ENCODE measurements at regions not wholly inside any gene's neighbourhood (a gene's known extent, or its start where the extent isn't known, plus 50 kb on each side); places are given as distances from the start of the nearest gene placed in this dataset.

- no peak for TF ChIP-seq ZNF600 (tag by site-specific recombination; IDR thresholded peaks at IDR 0.05)
- no peak for TF ChIP-seq ZNF354C (tag by site-specific recombination; IDR thresholded peaks at IDR 0.05; ENCODE audit: borderline replicate concordance, low read depth)
- TF ChIP-seq YY1 (tag by site-specific recombination; IDR thresholded peaks at IDR 0.05) = no peak
- TF ChIP-seq, protein P1, sequence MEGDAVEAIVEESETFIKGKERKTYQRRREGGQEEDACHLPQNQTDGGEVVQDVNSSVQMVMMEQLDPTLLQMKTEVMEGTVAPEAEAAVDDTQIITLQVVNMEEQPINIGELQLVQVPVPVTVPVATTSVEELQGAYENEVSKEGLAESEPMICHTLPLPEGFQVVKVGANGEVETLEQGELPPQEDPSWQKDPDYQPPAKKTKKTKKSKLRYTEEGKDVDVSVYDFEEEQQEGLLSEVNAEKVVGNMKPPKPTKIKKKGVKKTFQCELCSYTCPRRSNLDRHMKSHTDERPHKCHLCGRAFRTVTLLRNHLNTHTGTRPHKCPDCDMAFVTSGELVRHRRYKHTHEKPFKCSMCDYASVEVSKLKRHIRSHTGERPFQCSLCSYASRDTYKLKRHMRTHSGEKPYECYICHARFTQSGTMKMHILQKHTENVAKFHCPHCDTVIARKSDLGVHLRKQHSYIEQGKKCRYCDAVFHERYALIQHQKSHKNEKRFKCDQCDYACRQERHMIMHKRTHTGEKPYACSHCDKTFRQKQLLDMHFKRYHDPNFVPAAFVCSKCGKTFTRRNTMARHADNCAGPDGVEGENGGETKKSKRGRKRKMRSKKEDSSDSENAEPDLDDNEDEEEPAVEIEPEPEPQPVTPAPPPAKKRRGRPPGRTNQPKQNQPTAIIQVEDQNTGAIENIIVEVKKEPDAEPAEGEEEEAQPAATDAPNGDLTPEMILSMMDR (tag by site-specific recombination; IDR thresholded peaks at IDR 0.05) = no peak
- TF ChIP-seq ZNF791 (tag by site-specific recombination; IDR thresholded peaks at IDR 0.05) = no peak
- no peak for TF ChIP-seq SALL2 (tag by site-specific recombination; IDR thresholded peaks at IDR 0.05; ENCODE audit: borderline replicate concordance)
- TF ChIP-seq ZBTB20 (tag by site-specific recombination; IDR thresholded peaks at IDR 0.05) = no peak
- TF ChIP-seq ZNF664 (tag by site-specific recombination; IDR thresholded peaks at IDR 0.05) = no peak
- no peak for TF ChIP-seq SP3 (tag by site-specific recombination; IDR thresholded peaks at IDR 0.05)
- no peak for TF ChIP-seq ZNF133 (tag by site-specific recombination; IDR thresholded peaks at IDR 0.05)
- no peak for TF ChIP-seq TCF7L2 (IDR thresholded peaks at IDR 0.05; ENCODE audit: borderline replicate concordance, low read depth, low read length)
Measured at GRCh38 chr4:148730766-148731165, 288.6 kb upstream of the NR3C2 start.
